AG04449 (cell line): ENCODE measurements at regions not wholly inside any gene's neighbourhood (a gene's known extent, or its start where the extent isn't known, plus 50 kb on each side); places are given as distances from the start of the nearest gene placed in this dataset.

ENCODE experiments used
- CTCF ChIA-PET: fragments of 350-600 bp; formaldehyde crosslinking; extraction: SDS; loops from one replicate; lab custom pipeline; 2021; ENCODE audit warnings: antibody characterized with exemption; lab: Yijun Ruan, JAX
- POLR2A ChIA-PET: fragments of 400-600, 350-600 bp; formaldehyde crosslinking; extraction: SDS; loops from one replicate; lab custom pipeline; 2020; ENCODE audit warnings: antibody characterized with exemption, inconsistent platforms; lab: Yijun Ruan, JAX
- DNase-seq: peaks from one replicate; pipeline ENCODE4 v3.0.0-alpha.2; 2010; ENCODE audit warnings: low read depth, low spot score
- H3K4me3 ChIP-seq: 2 replicates; pipeline ENCODE4 v1.5.1; 2011; ENCODE audit warnings: low read depth, mild to moderate bottlenecking, control low read depth, low read length
- TF ChIP-seq, protein P1 (sequence below): IDR thresholded peaks from one replicate; pipeline ENCODE4 v1.5.1; 2011; ENCODE audit warnings: mild to moderate bottlenecking, moderate library complexity, low read length, control low read depth, inconsistent platforms; ENCODE audit not compliant: insufficient read depth; ENCODE audit errors: missing control alignments

DNA sequence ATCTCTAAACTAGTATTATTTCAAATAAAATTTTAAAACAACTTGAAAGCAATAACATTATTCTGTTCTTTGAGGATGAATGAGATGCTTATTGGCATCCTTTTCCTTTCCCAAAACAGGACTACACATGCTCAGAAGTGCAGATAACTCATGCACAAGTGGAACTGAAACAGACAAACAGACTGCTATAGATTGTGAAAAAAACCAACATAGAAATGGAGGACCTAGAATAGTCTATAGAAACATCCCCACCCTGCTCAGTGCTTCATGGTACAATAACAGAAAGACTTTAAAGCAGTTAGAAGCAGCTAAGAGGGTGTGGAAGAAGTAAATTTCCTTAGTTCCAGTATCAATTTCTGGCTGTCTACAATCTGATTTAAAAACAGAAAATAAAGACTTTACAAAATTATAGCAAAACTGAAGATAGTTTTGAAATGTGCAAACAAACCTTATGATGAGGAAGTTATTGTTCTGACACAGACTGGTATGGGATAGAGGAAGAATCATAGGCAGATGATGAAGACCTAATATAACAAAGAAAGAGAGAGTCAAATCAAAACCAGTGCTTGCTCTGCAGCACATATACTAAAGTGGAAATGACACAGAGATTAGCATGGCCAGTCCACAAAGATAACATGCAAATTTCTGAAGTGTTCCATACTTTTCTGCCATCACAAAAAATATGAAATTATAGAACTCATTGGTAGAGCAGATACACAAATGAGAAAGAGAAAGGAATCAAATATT is 1025.4 kb downstream of the SQOR start:
- CTCF ChIA-PET, result no interaction called here

DNA sequence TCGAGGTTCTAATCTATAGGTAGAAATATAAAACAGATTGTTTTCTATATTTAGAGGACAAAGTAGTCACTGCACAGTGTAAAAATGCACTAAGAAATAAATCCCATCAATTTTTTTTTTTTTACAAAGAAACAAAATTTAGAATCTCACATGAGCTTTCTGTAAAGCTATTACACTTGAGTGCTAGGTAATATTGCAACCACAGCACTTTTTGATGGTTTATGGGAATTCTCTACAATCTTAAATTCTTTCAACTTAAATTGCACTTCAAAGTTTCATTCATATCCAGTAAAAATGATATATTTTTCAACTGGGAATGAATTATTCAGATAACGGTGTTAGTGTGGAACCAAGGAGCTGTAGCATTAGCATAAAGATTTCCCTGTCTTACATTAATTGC is 1035.4 kb downstream of the SQOR start:
- TF ChIP-seq, protein P1, sequence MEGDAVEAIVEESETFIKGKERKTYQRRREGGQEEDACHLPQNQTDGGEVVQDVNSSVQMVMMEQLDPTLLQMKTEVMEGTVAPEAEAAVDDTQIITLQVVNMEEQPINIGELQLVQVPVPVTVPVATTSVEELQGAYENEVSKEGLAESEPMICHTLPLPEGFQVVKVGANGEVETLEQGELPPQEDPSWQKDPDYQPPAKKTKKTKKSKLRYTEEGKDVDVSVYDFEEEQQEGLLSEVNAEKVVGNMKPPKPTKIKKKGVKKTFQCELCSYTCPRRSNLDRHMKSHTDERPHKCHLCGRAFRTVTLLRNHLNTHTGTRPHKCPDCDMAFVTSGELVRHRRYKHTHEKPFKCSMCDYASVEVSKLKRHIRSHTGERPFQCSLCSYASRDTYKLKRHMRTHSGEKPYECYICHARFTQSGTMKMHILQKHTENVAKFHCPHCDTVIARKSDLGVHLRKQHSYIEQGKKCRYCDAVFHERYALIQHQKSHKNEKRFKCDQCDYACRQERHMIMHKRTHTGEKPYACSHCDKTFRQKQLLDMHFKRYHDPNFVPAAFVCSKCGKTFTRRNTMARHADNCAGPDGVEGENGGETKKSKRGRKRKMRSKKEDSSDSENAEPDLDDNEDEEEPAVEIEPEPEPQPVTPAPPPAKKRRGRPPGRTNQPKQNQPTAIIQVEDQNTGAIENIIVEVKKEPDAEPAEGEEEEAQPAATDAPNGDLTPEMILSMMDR, result no peak
- DNase-seq, result no peak
- ChIA-PET CTCF (no interaction called here), POLR2A (no interaction called here)
- H3K4me3 ChIP-seq, result no peak overlapping the region

More for the DNA sequence above, 1025.4 kb downstream of the SQOR start:
- DNase-seq, result no peak
- POLR2A ChIA-PET, result no interaction called here
- TF ChIP-seq, protein P1, result no peak
- H3K4me3 ChIP-seq, result no peak overlapping the region

DNA sequence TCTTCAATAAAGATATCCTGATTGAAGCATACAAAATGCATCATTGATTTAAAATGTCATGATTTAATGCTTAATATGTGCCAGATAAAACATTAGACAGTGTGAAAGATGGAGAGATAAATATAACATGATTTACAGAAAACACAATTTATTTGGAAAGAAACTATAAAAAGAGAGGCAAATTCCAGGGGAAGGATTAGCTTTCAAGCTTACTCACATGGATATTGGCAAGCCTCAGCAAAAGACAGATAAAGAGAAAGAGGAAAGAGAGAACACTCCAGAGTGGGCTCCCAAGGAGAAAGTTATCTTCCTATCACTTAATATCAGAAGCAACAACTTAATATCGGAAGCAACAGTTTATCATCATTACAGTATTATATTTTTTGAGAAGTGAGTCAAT is 1036.5 kb downstream of the SQOR start:
- no peak for DNase-seq
- TF ChIP-seq, protein P1, result no peak
- POLR2A ChIA-PET, result no interaction called here
- no peak overlapping the region for H3K4me3 ChIP-seq
- CTCF ChIA-PET, result no interaction called here

DNA sequence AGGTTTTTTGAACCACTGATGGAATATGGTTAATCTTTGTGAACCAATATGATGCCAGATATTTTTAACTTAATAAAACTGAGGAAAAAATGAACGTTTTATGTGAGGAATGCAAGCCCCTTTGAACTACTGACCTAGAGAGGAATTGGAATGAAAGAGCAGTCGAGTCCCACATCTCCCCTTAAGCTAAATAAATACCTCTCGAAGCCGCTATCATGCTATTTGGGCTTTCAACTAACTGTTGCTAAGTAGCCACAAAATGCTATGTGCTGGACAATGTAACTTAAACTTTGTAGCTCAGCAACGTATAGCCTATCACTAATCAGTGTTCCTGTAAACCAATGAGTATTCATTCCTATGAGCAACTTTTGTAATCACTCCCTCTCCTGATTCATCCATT is 1037.2 kb downstream of the SQOR start:
- POLR2A ChIA-PET, result no interaction called here
- CTCF ChIA-PET, result no interaction called here
- DNase-seq, result no peak
- TF ChIP-seq, protein P1, result no peak
- H3K4me3 ChIP-seq, result no peak overlapping the region

DNA sequence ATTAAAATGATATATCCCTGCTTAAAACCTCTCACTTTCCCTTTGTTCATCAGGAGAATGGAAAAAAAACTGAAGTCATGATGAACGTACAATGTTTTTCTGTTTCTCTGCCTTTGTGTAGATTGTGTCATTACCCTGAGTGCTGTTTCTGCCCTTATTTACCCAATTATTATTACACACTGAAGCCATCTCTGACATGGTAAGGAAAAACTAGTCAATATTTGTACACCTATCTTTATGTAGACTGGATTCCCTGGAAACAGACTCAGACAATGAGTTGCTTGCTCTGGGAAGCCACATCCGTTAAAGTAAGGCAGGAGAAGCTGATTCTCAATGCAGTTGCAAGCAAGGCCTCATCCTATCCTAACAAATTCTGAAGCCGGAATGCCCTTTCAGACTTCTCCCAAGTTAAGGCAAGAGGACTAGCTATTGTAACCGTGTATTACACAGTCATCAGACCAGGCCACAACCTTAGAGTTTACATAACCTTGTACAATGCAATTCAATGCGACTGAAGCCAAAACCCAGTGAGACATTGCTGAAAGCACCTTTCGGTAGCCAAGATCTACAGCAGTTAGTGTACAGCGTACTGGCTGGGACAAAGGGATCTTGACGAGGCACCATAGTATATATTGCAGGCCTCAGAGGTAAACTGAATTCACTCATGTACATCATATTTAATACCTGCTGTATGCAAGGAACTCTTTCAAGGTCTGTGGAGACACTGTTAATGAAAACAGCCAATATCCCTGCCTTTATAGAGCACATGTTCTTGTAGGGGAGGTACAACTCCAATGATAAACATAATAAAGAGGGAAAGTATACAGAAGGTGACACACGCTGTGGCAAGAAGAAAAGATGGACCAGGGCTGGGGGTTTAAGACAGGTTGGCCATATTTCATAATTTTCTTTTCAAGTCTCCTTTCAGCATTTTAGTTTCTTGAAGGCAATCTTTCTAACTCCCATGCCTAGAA is 1040.8 kb upstream of the SEMA6D start:
- no peak for DNase-seq
- H3K4me3 ChIP-seq, result no peak overlapping the region
- TF ChIP-seq, protein P1, result no peak
- ChIA-PET CTCF (no interaction called here), POLR2A (no interaction called here)

DNA sequence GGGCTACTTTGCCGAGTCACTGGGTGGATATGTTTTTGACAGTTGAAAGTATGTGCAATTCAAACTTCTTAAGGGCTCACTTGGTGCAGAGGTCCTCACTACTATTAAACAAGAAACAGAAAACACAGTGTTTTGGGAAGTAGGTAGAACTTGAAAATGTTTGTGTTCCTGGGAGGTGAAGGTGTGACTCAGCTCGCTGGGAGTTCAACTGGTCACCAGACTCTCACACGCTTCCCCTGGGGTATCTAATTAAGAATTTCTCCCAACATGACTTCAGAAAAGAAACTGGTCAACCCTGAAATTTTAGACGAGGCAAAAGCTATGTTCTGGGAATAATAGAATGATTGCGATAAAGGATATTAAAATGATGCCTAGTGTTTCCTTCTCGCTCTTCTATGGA is 1039.8 kb upstream of the SEMA6D start:
- TF ChIP-seq, protein P1, result no peak
- CTCF ChIA-PET, result no interaction called here
- POLR2A ChIA-PET, result no interaction called here
- no peak overlapping the region for H3K4me3 ChIP-seq
- DNase-seq, result no peak
